HG02970 (cell line): ENCODE measurements at regions not wholly inside any gene's neighbourhood (a gene's known extent, or its start where the extent isn't known, plus 50 kb on each side); places are given as distances from the start of the nearest gene placed in this dataset.

ENCODE experiments used
- ATAC-seq: cut with Tn5 transposase; IDR thresholded peaks from one replicate; pipeline ENCODE4 v1.9.1; 2021; ENCODE audit warnings: mild to moderate bottlenecking, moderate library complexity, moderate number of reproducible peaks; ENCODE audit not compliant: unreplicated experiment, low FRiP score

- ATAC-seq: peak; percentile 63
Measured at GRCh38 chr18:11324956-11325882, 175.8 kb upstream of the PIEZO2 start.

- ATAC-seq: no peak
Measured at GRCh38 chr18:11324510-11324909, 175.1 kb upstream of the PIEZO2 start.

- ATAC-seq: no peak
Measured at GRCh38 chr18:11323359-11323819, 174.0 kb upstream of the PIEZO2 start.

GRCh38 chr18:11322716-11323115 is 173.3 kb upstream of the PIEZO2 start:
- ATAC-seq: no peak

- ATAC-seq: no peak
Measured at GRCh38 chr18:11322006-11322405, 172.6 kb upstream of the PIEZO2 start.

GRCh38 chr18:11320986-11321385 is 171.6 kb upstream of the PIEZO2 start:
- no peak for ATAC-seq

- ATAC-seq: no peak
Measured at GRCh38 chr18:11316546-11316945, 167.2 kb upstream of the PIEZO2 start.

GRCh38 chr18:11310476-11311086 is 161.2 kb upstream of the PIEZO2 start:
- ATAC-seq: no peak

GRCh38 chr18:11309172-11309571 is 159.8 kb upstream of the PIEZO2 start:
- ATAC-seq: no peak

GRCh38 chr18:11308499-11308898 is 159.1 kb upstream of the PIEZO2 start:
- no peak for ATAC-seq

- ATAC-seq: no peak
Measured at GRCh38 chr18:11307716-11308115, 158.3 kb upstream of the PIEZO2 start.

GRCh38 chr18:11305507-11305906 is 156.1 kb upstream of the PIEZO2 start:
- no peak for ATAC-seq

- no peak for ATAC-seq
Measured at GRCh38 chr18:11304928-11305327, 155.6 kb upstream of the PIEZO2 start.

GRCh38 chr18:11296946-11297345 is 147.6 kb upstream of the PIEZO2 start:
- no peak for ATAC-seq

GRCh38 chr18:11293794-11294193 is 144.4 kb upstream of the PIEZO2 start:
- no peak for ATAC-seq

- no peak for ATAC-seq
Measured at GRCh38 chr18:11290786-11291185, 141.4 kb upstream of the PIEZO2 start.

- ATAC-seq: no peak
Measured at GRCh38 chr18:11289248-11289647, 139.9 kb upstream of the PIEZO2 start.

- ATAC-seq: no peak
Measured at GRCh38 chr18:11288401-11288800, 139.0 kb upstream of the PIEZO2 start.

GRCh38 chr18:11286431-11286830 is 137.1 kb upstream of the PIEZO2 start:
- no peak for ATAC-seq

GRCh38 chr18:11284811-11285210 is 135.4 kb upstream of the PIEZO2 start:
- ATAC-seq: no peak

GRCh38 chr18:11284349-11284748 is 135.0 kb upstream of the PIEZO2 start:
- ATAC-seq: no peak
